ENCODE measurements at regions not wholly inside any gene's neighbourhood (a gene's known extent, or its start where the extent isn't known, plus 50 kb on each side); places are given as distances from the start of the nearest gene placed in this dataset.

DNA sequence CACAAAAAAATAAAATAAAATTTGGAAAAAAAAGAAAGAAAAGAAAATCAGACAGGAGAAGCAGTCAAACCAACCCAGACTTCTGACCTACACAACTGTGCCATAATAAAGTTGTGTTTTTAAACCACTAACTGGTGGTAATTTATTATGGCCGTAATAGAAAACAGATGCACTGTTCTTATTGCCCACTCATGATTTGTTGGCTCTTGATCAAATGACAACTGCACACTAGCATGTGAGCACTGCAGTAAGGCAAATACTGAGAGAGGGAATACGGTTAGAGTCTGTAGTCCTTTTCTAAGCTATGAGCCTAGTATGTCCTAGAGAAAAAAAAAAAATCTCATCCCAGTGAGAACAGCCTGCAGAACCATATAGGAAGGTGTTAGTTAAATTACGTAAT is 61.2 kb upstream of the TNR start:
- TF ChIP-seq EZH2 (IDR thresholded peaks at IDR 0.05; ENCODE audit: borderline replicate concordance) = no peak
- TF ChIP-seq, protein P1, sequence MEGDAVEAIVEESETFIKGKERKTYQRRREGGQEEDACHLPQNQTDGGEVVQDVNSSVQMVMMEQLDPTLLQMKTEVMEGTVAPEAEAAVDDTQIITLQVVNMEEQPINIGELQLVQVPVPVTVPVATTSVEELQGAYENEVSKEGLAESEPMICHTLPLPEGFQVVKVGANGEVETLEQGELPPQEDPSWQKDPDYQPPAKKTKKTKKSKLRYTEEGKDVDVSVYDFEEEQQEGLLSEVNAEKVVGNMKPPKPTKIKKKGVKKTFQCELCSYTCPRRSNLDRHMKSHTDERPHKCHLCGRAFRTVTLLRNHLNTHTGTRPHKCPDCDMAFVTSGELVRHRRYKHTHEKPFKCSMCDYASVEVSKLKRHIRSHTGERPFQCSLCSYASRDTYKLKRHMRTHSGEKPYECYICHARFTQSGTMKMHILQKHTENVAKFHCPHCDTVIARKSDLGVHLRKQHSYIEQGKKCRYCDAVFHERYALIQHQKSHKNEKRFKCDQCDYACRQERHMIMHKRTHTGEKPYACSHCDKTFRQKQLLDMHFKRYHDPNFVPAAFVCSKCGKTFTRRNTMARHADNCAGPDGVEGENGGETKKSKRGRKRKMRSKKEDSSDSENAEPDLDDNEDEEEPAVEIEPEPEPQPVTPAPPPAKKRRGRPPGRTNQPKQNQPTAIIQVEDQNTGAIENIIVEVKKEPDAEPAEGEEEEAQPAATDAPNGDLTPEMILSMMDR (IDR thresholded peaks at IDR 0.05; ENCODE audit: poor library complexity) = no peak
- no peak for TF ChIP-seq EZH2phosphoT487 (IDR thresholded peaks at IDR 0.05; ENCODE audit: low read depth, severe bottlenecking, unreplicated experiment)

Data from hepatocyte (in vitro differentiated cells).